ENCODE measurements at regions not wholly inside any gene's neighbourhood (a gene's known extent, or its start where the extent isn't known, plus 50 kb on each side); places are given as distances from the start of the nearest gene placed in this dataset.

- no peaks in the 10 kb centered on the region for H3K27me3 ChIP-seq (ENCODE audit: insufficient read depth)
- no peaks in the 10 kb centered on the region for H3K9me3 ChIP-seq
- POLR2A ChIA-PET: no interaction called here
- DNase-seq: no peak
- CTCF ChIA-PET: no interaction called here
- TF ChIP-seq POLR2AphosphoS5 (IDR thresholded peaks at IDR 0.05; ENCODE audit: low read depth, low read length) (no peak), SIN3A (IDR thresholded peaks at IDR 0.05; ENCODE audit: borderline replicate concordance, low read depth, low read length) (no peak), RXRA (IDR thresholded peaks at IDR 0.05; ENCODE audit: borderline replicate concordance, low read depth) (no peak), REST (IDR thresholded peaks at IDR 0.05; ENCODE audit: low read depth, low read length) (no peak), GATA2 (CRISPR knock-in tag; IDR thresholded peaks at IDR 0.05) (no peak), NFIC (IDR thresholded peaks at IDR 0.05; ENCODE audit: borderline replicate concordance) (no peak), CHD2 (IDR thresholded peaks at IDR 0.05; ENCODE audit: low read length, partially characterized antibody) (no peak), EP300 (IDR thresholded peaks at IDR 0.05; ENCODE audit: borderline replicate concordance in 1 of 2, low read depth in 1 of 2, low read length in 1 of 2) (no peak), CTCF (IDR thresholded peaks at IDR 0.05) (no peak), NRF1 (IDR thresholded peaks at IDR 0.05; ENCODE audit: low read depth, low read length) (no peak)
- no peak overlapping the region for H3K9ac ChIP-seq
- 96% methylated on average over 6 of the region's 6 CpGs for WGBS (ENCODE audit: low lambda C conversion rate)
- H2AFZ ChIP-seq (ENCODE audit: low read depth): no peak overlapping the region
- no peak overlapping the region for H3K4me3 ChIP-seq (ENCODE audit: low read depth in 2 of 2, low read length in 1 of 2)
- H3K4me1 ChIP-seq (ENCODE audit: control insufficient read depth in 1 of 2, insufficient read depth in 2 of 2, low read depth in 1 of 2, low read length in 1 of 2): peaks cover 3 to 18% of the 10 kb centered on the region in 2 experiments; a peak in 3 of 4 replicates
- peak overlapping the region in 1 of 2 experiments; percentile 99; a peak in 1 of 4 replicates for H3K27ac ChIP-seq (ENCODE audit: low read depth in 2 of 2, low read length in 1 of 2)
- H3K79me2 ChIP-seq (ENCODE audit: insufficient read depth): no peaks in the 10 kb centered on the region
- H3F3A ChIP-seq (replicated peaks; ENCODE audit: insufficient read depth): peaks cover 38% of the 10 kb centered on the region
- no peaks in the 10 kb centered on the region for H3K9me2 ChIP-seq
- H3K4me2 ChIP-seq: no peak overlapping the region
- no peaks in the 10 kb centered on the region for H4K20me1 ChIP-seq (ENCODE audit: insufficient read depth)
- no peaks in the 10 kb centered on the region for H3K36me3 ChIP-seq (replicated peaks in 1 of 2; ENCODE audit: control insufficient read depth in 1 of 2, insufficient read depth in 2 of 2, low read length in 1 of 2)
These were observed 61.3 kb upstream of the MEDAG start for GRCh38 chr13:30844548-30845296.
